22Rv1 (cell line): ENCODE measurements at regions not wholly inside any gene's neighbourhood (a gene's known extent, or its start where the extent isn't known, plus 50 kb on each side); places are given as distances from the start of the nearest gene placed in this dataset.

Experiments used
- H3K27ac ChIP-seq: fragments of 450-650 bp; 2 replicates; pipeline ENCODE4 v1.5.1; 2017
- CTCF ChIP-seq: fragments of 450-650 bp; IDR thresholded peaks from 2 replicates; pipeline ENCODE4 v1.5.1; 2017; ENCODE audit warnings: mild to moderate bottlenecking
- ZFX ChIP-seq: fragments of 450-650 bp; IDR thresholded peaks from 2 replicates; pipeline ENCODE4 v1.6.1; 2017; ENCODE audit warnings: antibody characterized with exemption, borderline replicate concordance

GRCh38 chr6:167759912-167760311 is 66.8 kb upstream of the AFDN start:
- H3K27ac ChIP-seq, result no peak overlapping the region
- no peak for TF ChIP-seq CTCF
- no peak for TF ChIP-seq ZFX

- TF ChIP-seq ZFX, result no peak
- TF ChIP-seq CTCF, result no peak
- no peak overlapping the region for H3K27ac ChIP-seq
These were observed 65.5 kb upstream of the AFDN start for GRCh38 chr6:167760979-167761793.

- no peak overlapping the region for H3K27ac ChIP-seq
- TF ChIP-seq CTCF (no peak), ZFX (no peak)
These were observed 64.9 kb upstream of the AFDN start for GRCh38 chr6:167761794-167762258.

GRCh38 chr6:167762259-167762962 is 64.3 kb upstream of the AFDN start:
- H3K27ac ChIP-seq, result no peak overlapping the region
- TF ChIP-seq CTCF, result no peak
- TF ChIP-seq ZFX, result no peak

- H3K27ac ChIP-seq, result no peak overlapping the region
- no peak for TF ChIP-seq CTCF
- no peak for TF ChIP-seq ZFX
These were observed 63.4 kb upstream of the AFDN start for GRCh38 chr6:167763056-167763944.

GRCh38 chr6:167764215-167764614 is 62.5 kb upstream of the AFDN start:
- no peak overlapping the region for H3K27ac ChIP-seq
- TF ChIP-seq ZFX, result no peak

- no peak for TF ChIP-seq ZFX
- no peak overlapping the region for H3K27ac ChIP-seq
These were observed 61.8 kb upstream of the AFDN start for GRCh38 chr6:167764713-167765479.
